ENCODE measurements at regions not wholly inside any gene's neighbourhood (a gene's known extent, or its start where the extent isn't known, plus 50 kb on each side); places are given as distances from the start of the nearest gene placed in this dataset.

- TF ChIP-seq CTCF (IDR thresholded peaks at IDR 0.05) (no peak), MLX (CRISPR knock-in tag; IDR thresholded peaks at IDR 0.05) (no peak), NR3C1 (CRISPR knock-in tag; conservative IDR thresholded peaks at IDR 0.05; ENCODE audit: low read depth) (no peak), OVOL2 (CRISPR knock-in tag; IDR thresholded peaks at IDR 0.05; ENCODE audit: borderline replicate concordance) (no peak), ATF1 (CRISPR knock-in tag; IDR thresholded peaks at IDR 0.05) (no peak)
- TF ChIP-seq, protein P1, sequence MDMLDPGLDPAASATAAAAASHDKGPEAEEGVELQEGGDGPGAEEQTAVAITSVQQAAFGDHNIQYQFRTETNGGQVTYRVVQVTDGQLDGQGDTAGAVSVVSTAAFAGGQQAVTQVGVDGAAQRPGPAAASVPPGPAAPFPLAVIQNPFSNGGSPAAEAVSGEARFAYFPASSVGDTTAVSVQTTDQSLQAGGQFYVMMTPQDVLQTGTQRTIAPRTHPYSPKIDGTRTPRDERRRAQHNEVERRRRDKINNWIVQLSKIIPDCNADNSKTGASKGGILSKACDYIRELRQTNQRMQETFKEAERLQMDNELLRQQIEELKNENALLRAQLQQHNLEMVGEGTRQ (CRISPR knock-in tag; IDR thresholded peaks at IDR 0.05): no peak
- TF ChIP-seq, protein P2, sequence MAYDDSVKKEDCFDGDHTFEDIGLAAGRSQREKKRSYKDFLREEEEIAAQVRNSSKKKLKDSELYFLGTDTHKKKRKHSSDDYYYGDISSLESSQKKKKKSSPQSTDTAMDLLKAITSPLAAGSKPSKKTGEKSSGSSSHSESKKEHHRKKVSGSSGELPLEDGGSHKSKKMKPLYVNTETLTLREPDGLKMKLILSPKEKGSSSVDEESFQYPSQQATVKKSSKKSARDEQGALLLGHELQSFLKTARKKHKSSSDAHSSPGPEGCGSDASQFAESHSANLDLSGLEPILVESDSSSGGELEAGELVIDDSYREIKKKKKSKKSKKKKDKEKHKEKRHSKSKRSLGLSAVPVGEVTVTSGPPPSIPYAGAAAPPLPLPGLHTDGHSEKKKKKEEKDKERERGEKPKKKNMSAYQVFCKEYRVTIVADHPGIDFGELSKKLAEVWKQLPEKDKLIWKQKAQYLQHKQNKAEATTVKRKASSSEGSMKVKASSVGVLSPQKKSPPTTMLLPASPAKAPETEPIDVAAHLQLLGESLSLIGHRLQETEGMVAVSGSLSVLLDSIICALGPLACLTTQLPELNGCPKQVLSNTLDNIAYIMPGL (CRISPR knock-in tag; IDR thresholded peaks at IDR 0.05): no peak
- TF ChIP-seq, protein P3, sequence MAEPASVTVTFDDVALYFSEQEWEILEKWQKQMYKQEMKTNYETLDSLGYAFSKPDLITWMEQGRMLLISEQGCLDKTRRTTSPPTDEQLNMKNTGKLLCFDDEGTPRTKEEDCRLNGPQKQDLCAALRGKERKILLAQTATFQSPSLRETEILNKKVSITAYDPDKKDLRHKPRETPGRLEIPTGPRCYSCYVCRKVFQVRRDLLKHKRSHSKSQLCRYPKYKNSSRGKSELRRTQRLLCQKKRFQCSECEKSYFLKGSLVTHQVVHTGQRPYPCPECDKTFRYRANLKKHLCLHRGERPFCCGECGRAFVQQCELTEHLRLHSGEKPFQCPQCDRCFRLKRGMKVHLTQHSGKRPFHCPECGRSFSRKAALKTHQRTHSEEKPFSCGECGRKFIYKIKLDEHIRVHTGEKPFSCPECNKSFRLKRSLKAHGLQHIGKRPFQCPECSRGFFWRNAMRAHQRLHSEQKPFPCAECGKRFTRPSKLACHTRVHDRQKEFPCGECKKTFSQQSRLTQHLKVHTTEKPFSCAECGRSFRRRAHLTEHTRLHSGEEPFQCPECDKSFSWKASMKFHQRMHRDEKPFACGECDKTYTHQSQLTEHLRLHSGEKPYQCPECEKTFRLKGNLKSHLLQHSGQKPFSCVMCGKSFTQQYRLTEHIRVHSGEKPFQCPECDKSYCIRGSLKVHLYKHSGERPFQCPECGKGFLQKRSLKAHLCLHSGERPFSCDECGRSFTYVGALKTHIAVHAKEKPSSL (CRISPR knock-in tag; conservative IDR thresholded peaks at IDR 0.05): no peak
- TF ChIP-seq, protein P4, sequence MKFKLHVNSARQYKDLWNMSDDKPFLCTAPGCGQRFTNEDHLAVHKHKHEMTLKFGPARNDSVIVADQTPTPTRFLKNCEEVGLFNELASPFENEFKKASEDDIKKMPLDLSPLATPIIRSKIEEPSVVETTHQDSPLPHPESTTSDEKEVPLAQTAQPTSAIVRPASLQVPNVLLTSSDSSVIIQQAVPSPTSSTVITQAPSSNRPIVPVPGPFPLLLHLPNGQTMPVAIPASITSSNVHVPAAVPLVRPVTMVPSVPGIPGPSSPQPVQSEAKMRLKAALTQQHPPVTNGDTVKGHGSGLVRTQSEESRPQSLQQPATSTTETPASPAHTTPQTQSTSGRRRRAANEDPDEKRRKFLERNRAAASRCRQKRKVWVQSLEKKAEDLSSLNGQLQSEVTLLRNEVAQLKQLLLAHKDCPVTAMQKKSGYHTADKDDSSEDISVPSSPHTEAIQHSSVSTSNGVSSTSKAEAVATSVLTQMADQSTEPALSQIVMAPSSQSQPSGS (CRISPR knock-in tag; IDR thresholded peaks at IDR 0.05; ENCODE audit: borderline replicate concordance, low read depth): no peak
Measured at GRCh38 chr7:87671-88070, 104.7 kb upstream of the FAM20C start.
